K562 (cell line): ENCODE measurements at regions not wholly inside any gene's neighbourhood (a gene's known extent, or its start where the extent isn't known, plus 50 kb on each side); places are given as distances from the start of the nearest gene placed in this dataset.

ENCODE experiments used
- ATAC-seq: fragments of 200-7000 bp; cut with Tn5 transposase; 3 replicates; pipeline ENCODE4 v1.9.1; 2020; ENCODE audit warnings: moderate library complexity
- BruUV-seq: library from RNA; stranded (reverse); fragments of 400-500 nt; replicated peaks from 2 replicates; lab custom pipeline; 2021; lab: Mats Ljungman, UMichigan
- CTCF ChIA-PET: fragments of 300-600 bp; formaldehyde crosslinking; extraction: SDS; loops from one replicate; lab custom pipeline; 2021; ENCODE audit warnings: low intra/inter-chr PET ratio; lab: Yijun Ruan, JAX
- POLR2A ChIA-PET: fragments of 300-600, 350-650 bp; sonication (Branson Sonifier 250); formaldehyde crosslinking; extraction: SDS; loops from one replicate; lab custom pipeline; 2021; ENCODE audit warnings: antibody characterized with exemption, inconsistent platforms; lab: Yijun Ruan, JAX
- DNase-seq, 4 experiments: peaks; one replicate each; pipeline versions ENCODE4 v3.0.0 to v3.0.0-alpha.2; 2011 to 2018; ENCODE audit warnings: low spot score in 3 of 4, mixed read lengths in 3 of 4; ENCODE audit errors: extremely low read depth in 1 of 4
- FAIRE-seq: peaks from 2 replicates; lab custom pipeline; 2011; peaks lifted over from hg19 to GRCh38; lab: Jason Lieb, UNC
- H2AFZ ChIP-seq: 2 replicates; pipeline ENCODE4 v1.6.0; 2011; ENCODE audit warnings: low read depth, low read length, control low read depth, inconsistent platforms
- H3K27ac ChIP-seq: fragments of 200-600 bp; 3 replicates; pipeline ENCODE4 v1.8.0; 2011; ENCODE audit warnings: low read depth, mild to moderate bottlenecking, control low read depth, inconsistent platforms, low read length, moderate library complexity, mixed read lengths; ENCODE audit errors: extremely low read depth
- H3K27me3 ChIP-seq, 2 experiments: fragments of 300-600 bp in 1 of 2; 2 replicates in 1 of 2; 3 replicates in 1 of 2; pipeline versions ENCODE4 v1.6.0 to v1.8.0; 2011; ENCODE audit warnings: inconsistent platforms in 2 of 2, low read length in 2 of 2, mild to moderate bottlenecking in 1 of 2, mixed read lengths in 1 of 2, moderate library complexity in 1 of 2; ENCODE audit not compliant: control insufficient read depth in 2 of 2, insufficient read depth in 2 of 2
- H3K36me3 ChIP-seq: fragments of 300-600 bp; 3 replicates; pipeline ENCODE4 v1.8.0; 2011; ENCODE audit warnings: mild to moderate bottlenecking, low read length, inconsistent platforms; ENCODE audit not compliant: control insufficient read depth, insufficient read depth
- H3K4me1 ChIP-seq, 2 experiments: fragments of 200-600 bp in 1 of 2; replicated peaks in 1 of 2; 2 replicates in 1 of 2; 3 replicates in 1 of 2; pipeline versions ENCODE4 v1.5.1 to v1.8.0; 2011; ENCODE audit warnings: inconsistent platforms in 2 of 2, low read length in 2 of 2, mild to moderate bottlenecking in 1 of 2, mixed read lengths in 1 of 2, moderate library complexity in 1 of 2; ENCODE audit not compliant: control insufficient read depth in 2 of 2, insufficient read depth in 2 of 2
- H3K4me2 ChIP-seq: 2 replicates; pipeline ENCODE4 v1.6.1; 2011; ENCODE audit warnings: low read length, control low read depth, inconsistent platforms, mixed read lengths; ENCODE audit not compliant: insufficient read depth
- H3K4me3 ChIP-seq: fragments of 200-600 bp; sonication (generic), shearing (Covaris generic); 2 replicates; pipeline ENCODE4 v1.5.1; 2016; ENCODE audit warnings: control low read depth, inconsistent platforms
- H3K79me2 ChIP-seq: fragments of 200-600 bp; 3 replicates; pipeline ENCODE4 v1.8.0; 2011; ENCODE audit warnings: low read length, inconsistent platforms; ENCODE audit not compliant: control insufficient read depth, insufficient read depth
- H3K9ac ChIP-seq, 2 experiments: 2 replicates each; pipeline versions ENCODE4 v1.6.0 to v1.6.1; 2011; ENCODE audit warnings: low read depth in 2 of 2, low read length in 2 of 2, control low read depth in 1 of 2, inconsistent platforms in 1 of 2, mild to moderate bottlenecking in 1 of 2, mixed read lengths in 1 of 2; ENCODE audit not compliant: insufficient read depth in 1 of 2
- H3K9me1 ChIP-seq: one replicate; pipeline ENCODE4 v1.6.0; 2011; ENCODE audit warnings: inconsistent platforms, mild to moderate bottlenecking, low read length, moderate library complexity; ENCODE audit not compliant: control insufficient read depth, insufficient read depth
- H3K9me3 ChIP-seq: replicated peaks from 2 replicates; pipeline ENCODE4 v1.5.1; 2011; ENCODE audit warnings: low read depth, low read length, inconsistent platforms; ENCODE audit not compliant: control insufficient read depth, insufficient read depth
- H4K20me1 ChIP-seq: replicated peaks from 2 replicates; pipeline ENCODE4 v1.6.1; 2011; ENCODE audit warnings: low read length, inconsistent platforms, mixed read lengths; ENCODE audit not compliant: control insufficient read depth, insufficient read depth
- ATF6 ChIP-seq: sonication (generic); formaldehyde crosslinking; IDR thresholded peaks from 2 replicates; pipeline ENCODE4 v1.4.0; 2020; ENCODE audit warnings: mild to moderate bottlenecking, missing genetic modification reagents
- CHD2 ChIP-seq: IDR thresholded peaks from 2 replicates; pipeline ENCODE4 v1.6.1; 2011; ENCODE audit warnings: low read depth, low read length
- E4F1 ChIP-seq: fragments of 250-450 bp; sonication (Bioruptor Pico); IDR thresholded peaks from 2 replicates; pipeline ENCODE4 v1.5.0; 2021; ENCODE audit warnings: mild to moderate bottlenecking, borderline replicate concordance
- IRF2 ChIP-seq: sonication (generic); formaldehyde crosslinking; IDR thresholded peaks from 2 replicates; pipeline ENCODE4 v1.8.1; 2022; ENCODE audit warnings: mild to moderate bottlenecking, missing genetic modification reagents
- LEF1 ChIP-seq: fragments of 450-650 bp; IDR thresholded peaks from 2 replicates; pipeline ENCODE4 v1.6.1; 2016; ENCODE audit warnings: mild to moderate bottlenecking
- NCOA1 ChIP-seq: fragments of 450-650 bp; IDR thresholded peaks from 2 replicates; pipeline ENCODE4 v1.6.1; 2016; ENCODE audit warnings: low read depth
- PKNOX1 ChIP-seq: fragments of 450-650 bp; IDR thresholded peaks from 2 replicates; pipeline ENCODE4 v1.6.1; 2016
- PTBP1 ChIP-seq: fragments of 200-400 bp; formaldehyde crosslinking; IDR thresholded peaks from 2 replicates; pipeline ENCODE4 v1.6.1; 2017; ENCODE audit warnings: low read depth, low read length
- ZBTB1 ChIP-seq: sonication (generic); formaldehyde crosslinking; IDR thresholded peaks from 2 replicates; pipeline ENCODE4 v1.8.1; 2023; ENCODE audit warnings: missing genetic modification reagents, low read depth, mild to moderate bottlenecking, borderline replicate concordance
- ZFPM2 ChIP-seq: fragments of 250-450 bp; sonication (Bioruptor Pico); IDR thresholded peaks from 2 replicates; pipeline ENCODE4 v1.5.1; 2022; ENCODE audit warnings: mild to moderate bottlenecking
- ZFX ChIP-seq: sonication (generic); formaldehyde crosslinking; IDR thresholded peaks from 2 replicates; pipeline ENCODE4 v1.8.0; 2022; ENCODE audit warnings: mild to moderate bottlenecking, missing genetic modification reagents, moderate library complexity
- ZNF586 ChIP-seq: fragments of 450-650 bp; formaldehyde crosslinking; conservative IDR thresholded peaks from 2 replicates; pipeline ENCODE4 v1.4.0; 2020; ENCODE audit warnings: mild to moderate bottlenecking, moderate library complexity
- WGBS: fragments of 100-300 bp; shearing (Covaris generic); methylation state at CpG from one replicate; pipeline ENCODE4 v1.1.6; 2016; ENCODE audit warnings: low coverage, mixed read lengths; ENCODE audit not compliant: insufficient coverage; ENCODE audit errors: missing lambda C conversion rate; 5-methylcytosine and 5-hydroxymethylcytosine counted together
- in situ Hi-C: fragments of 300-500 bp; cut with MboI; formaldehyde crosslinking; loops from 4 replicates; pipeline ENCODE4 v1.15.0; 2018; ENCODE audit warnings: inconsistent platforms, mixed read lengths
- intact Hi-C: fragments of 100-400 bp; cut with micrococcal nuclease; formaldehyde crosslinking; loops from 2 replicates; pipeline ENCODE4 v1.14.2; 2022

GRCh38 chr2:217244815-217245214 lies 385.0 kb upstream of the TNP1 start (continued):
- TF ChIP-seq E4F1 (CRISPR knock-in tag) = no peak
- no peak for TF ChIP-seq NCOA1
- TF ChIP-seq IRF2 (CRISPR knock-in tag) = no peak

- intact Hi-C loops = no loop called here
- H3K4me1 ChIP-seq = no peaks in the 10 kb centered on the region; a peak in 1 of 5 replicates
- no peak overlapping the region for H2AFZ ChIP-seq
- CTCF ChIA-PET = interaction anchor here (0.6 kb wide), 1 partner anchor 199 kb away, joined by 3 read pairs; no protein-coding TSS in a partner anchor
- BruUV-seq = no TSS peak
- no peaks in the 10 kb centered on the region for H3K9me1 ChIP-seq
- no peak overlapping the region for H3K27ac ChIP-seq
- H4K20me1 ChIP-seq = no peaks in the 10 kb centered on the region
- no peak for ATAC-seq
- no peak for TF ChIP-seq ZBTB1 (CRISPR knock-in tag)
- TF ChIP-seq ZFX (CRISPR knock-in tag) = no peak
- no peak for TF ChIP-seq LEF1
- no peak for TF ChIP-seq PTBP1
- no peak for TF ChIP-seq ATF6 (CRISPR knock-in tag)
- no peak for TF ChIP-seq ZNF586 (CRISPR knock-in tag)
- TF ChIP-seq CHD2 = no peak
- no peak for TF ChIP-seq PKNOX1
- TF ChIP-seq ZFPM2 (CRISPR knock-in tag) = no peak
- no peak overlapping the region for H3K9ac ChIP-seq
- H3K4me3 ChIP-seq = no peak overlapping the region
- no peak for FAIRE-seq
- no peak for DNase-seq
- H3K36me3 ChIP-seq = no peaks in the 10 kb centered on the region
- H3K4me2 ChIP-seq = no peak overlapping the region
- 31% methylated on average over 3 of the region's 3 CpGs for WGBS
- no peaks in the 10 kb centered on the region for H3K9me3 ChIP-seq
- H3K27me3 ChIP-seq = no peaks in the 10 kb centered on the region
- POLR2A ChIA-PET = no interaction called here
- in situ Hi-C loops = no loop called here
- no peaks in the 10 kb centered on the region for H3K79me2 ChIP-seq
These were observed 383.1 kb upstream of the TNP1 start for GRCh38 chr2:217242947-217243346.
